Stomach (tissue), 8 donors: ENCODE measurements at regions not wholly inside any gene's neighbourhood (a gene's known extent, or its start where the extent isn't known, plus 50 kb on each side); places are given as distances from the start of the nearest gene placed in this dataset.
"Not testable (repeated sequence)": the region's sequence is repeated elsewhere in the genome, so short reads cannot be mapped to it uniquely, and the experiment has no call there.

Source experiments
- DNase-seq, 2 donors: peaks; one replicate each; pipeline versions ENCODE4 v3.0.0 to v3.0.0-alpha.2; 2013 to 2019
- H3K27ac ChIP-seq, 5 donors: fragments of 200-600 bp in 4 of 5; sonication (generic) in 4 of 5; one replicate each; pipeline ENCODE4 v1.5.1; 2013 to 2019; ENCODE audit warnings: mild to moderate bottlenecking in 1 of 5, moderate library complexity in 1 of 5
- H3K27me3 ChIP-seq, 3 donors: fragments of 200-600 bp; sonication (generic); one replicate each; pipeline ENCODE4 v1.5.1; 2017 to 2019; ENCODE audit warnings: mixed run types in 1 of 3
- H3K36me3 ChIP-seq, 4 donors: fragments of 200-600 bp; sonication (generic); 1 replicate in 3 of 4; 2 replicates in 1 of 4; pipeline ENCODE4 v1.5.1; 2016 to 2019
- H3K4me1 ChIP-seq, 4 donors: fragments of 200-600 bp; sonication (generic); one replicate each; pipeline ENCODE4 v1.5.1; 2016 to 2019
- H3K4me3 ChIP-seq, 4 donors: fragments of 200-600 bp; sonication (generic) in 3 of 4; one replicate each; pipeline ENCODE4 v1.5.1; 2016 to 2019; ENCODE audit warnings: mild to moderate bottlenecking in 1 of 4
- H3K9me3 ChIP-seq, 4 donors: fragments of 200-600 bp; sonication (generic); one replicate each; pipeline ENCODE4 v1.5.1; 2016 to 2019
- CTCF ChIP-seq, 7 experiments: fragments of 450-650 bp in 4 of 7; fragments of 200-600 bp in 3 of 7; sonication (generic) in 3 of 7; IDR thresholded peaks; one replicate each; pipeline ENCODE4 v1.5.1; 2016 to 2019; ENCODE audit warnings: antibody characterized with exemption in 7 of 7, control low read depth in 2 of 7, mild to moderate bottlenecking in 1 of 7
- EP300 ChIP-seq: sonication (generic); formaldehyde crosslinking; IDR thresholded peaks from one replicate; pipeline ENCODE4 v1.6.1; 2017; ENCODE audit warnings: antibody characterized with exemption
- POLR2A ChIP-seq, 4 donors: fragments of 450-650 bp; IDR thresholded peaks; one replicate each; pipeline ENCODE4 v1.6.1; 2016; ENCODE audit warnings: antibody characterized with exemption in 4 of 4, control low read depth in 2 of 4, mild to moderate bottlenecking in 1 of 4, moderate library complexity in 1 of 4
- POLR2AphosphoS5 ChIP-seq, 3 donors: sonication (generic); formaldehyde crosslinking; IDR thresholded peaks; one replicate each; pipeline ENCODE4 v1.6.1; 2016; ENCODE audit warnings: antibody characterized with exemption in 3 of 3
- WGBS, 5 donors: extraction: QIAGEN DNeasy Blood & Tissue Kit in 3 of 5; methylation state at CpG; one replicate each; pipeline versions ENCODE4 v1.1.5 to v1.1.7; 2013 to 2018; 5-methylcytosine and 5-hydroxymethylcytosine counted together
- intact Hi-C: fragments of 100-400 bp; cut with DNase I; formaldehyde crosslinking; loops from one replicate; pipeline ENCODE4 v1.15.1; 2023; ENCODE audit warnings: low total_unique reads
- donor health status: healthy with polysubstance abuse.
- donor health status: Bipolar disorder and iron deficiency.
- donor health status: healthy.

- Histone ChIP-seq H3K36me3 (no peaks in the 10 kb centered on the region), H3K27ac (no peak overlapping the region), H3K27me3 (no peaks in the 10 kb centered on the region), H3K9me3 (peaks cover 0 to 11% (median 4%) of the 10 kb centered on the region in 4 donors), H3K4me1 (no peaks in the 10 kb centered on the region), H3K4me3 (no peak overlapping the region)
- no peak for DNase-seq
- TF ChIP-seq POLR2AphosphoS5 (IDR thresholded peaks at IDR 0.05), result no peak
- no peak for TF ChIP-seq EP300
- intact Hi-C loops, result no loop called here
- WGBS, 5 donors, result 84 to 94% (median 88%) methylated on average over 9 of the region's 9 CpGs
These were observed 84.6 kb upstream of the ATP8B1 start for GRCh38 chr18:57887543-57888383.

GRCh38 chr18:57885931-57886330, 82.8 kb upstream of the ATP8B1 start:
- no peaks in the 10 kb centered on the region for H3K36me3 ChIP-seq
- WGBS, 5 donors, result 70 to 78% (median 76%) methylated on average over 1 of the region's 1 CpG
- H3K4me3 ChIP-seq, result no peak overlapping the region
- no peaks in the 10 kb centered on the region for H3K27me3 ChIP-seq
- TF ChIP-seq EP300 (no peak), POLR2AphosphoS5 (IDR thresholded peaks at IDR 0.05) (no peak), POLR2A (IDR thresholded peaks at IDR 0.05) (no peak), CTCF (IDR thresholded peaks at IDR 0.05) (no peak)
- no peak overlapping the region for H3K27ac ChIP-seq
- H3K9me3 ChIP-seq, result peaks cover 0 to 11% (median 4%) of the 10 kb centered on the region in 4 donors
- H3K4me1 ChIP-seq, result peaks cover 0 to 7% (median 2%) of the 10 kb centered on the region in 4 donors
- DNase-seq, result no peak
- intact Hi-C loops, result no loop called here

GRCh38 chr18:57882465-57882864, 79.3 kb upstream of the ATP8B1 start:
- TF ChIP-seq POLR2AphosphoS5 (IDR thresholded peaks at IDR 0.05), result no peak
- no peak for TF ChIP-seq EP300
- no peak for TF ChIP-seq POLR2A (IDR thresholded peaks at IDR 0.05)
- TF ChIP-seq CTCF (IDR thresholded peaks at IDR 0.05), result no peak
- DNase-seq, result no peak
- Histone ChIP-seq H3K27ac (no peak overlapping the region), H3K36me3 (no peaks in the 10 kb centered on the region), H3K9me3 (peaks cover 0 to 13% (median 6%) of the 10 kb centered on the region in 4 donors), H3K27me3 (no peaks in the 10 kb centered on the region), H3K4me1 (peaks cover 0 to 7% (median 2%) of the 10 kb centered on the region in 4 donors), H3K4me3 (no peak overlapping the region)
- intact Hi-C loops, result loop anchor here (5.0 kb wide), 1 partner anchor 240 kb away; no protein-coding TSS in a partner anchor
- WGBS, 5 donors, result 50 to 62% (median 52%) methylated on average over 3 of the region's 3 CpGs

GRCh38 chr18:57881818-57882413, 78.8 kb upstream of the ATP8B1 start:
- no peak overlapping the region for H3K27ac ChIP-seq
- no peaks in the 10 kb centered on the region for H3K36me3 ChIP-seq
- TF ChIP-seq POLR2A (IDR thresholded peaks at IDR 0.05) (no peak), EP300 (no peak), POLR2AphosphoS5 (IDR thresholded peaks at IDR 0.05) (peak in 1 of 3 donors; percentile 76), CTCF (IDR thresholded peaks at IDR 0.05) (peak in 5 of 7 experiments; percentile 78 to 88 (median 84))
- intact Hi-C loops, result loop anchor here (5.0 kb wide), 1 partner anchor 240 kb away; no protein-coding TSS in a partner anchor
- DNase-seq, result peak; percentile 76 to 94
- WGBS, 5 donors, result 32 to 41% (median 37%) methylated on average over 10 of the region's 10 CpGs
- H3K4me3 ChIP-seq, result no peak overlapping the region
- H3K27me3 ChIP-seq, result no peaks in the 10 kb centered on the region
- H3K9me3 ChIP-seq, result peaks cover 0 to 13% (median 6%) of the 10 kb centered on the region in 4 donors
- H3K4me1 ChIP-seq, result peaks cover 0 to 7% (median 2%) of the 10 kb centered on the region in 4 donors

- DNase-seq, H3K4me1 ChIP-seq, H3K27ac ChIP-seq, H3K4me3 ChIP-seq, H3K27me3 ChIP-seq, H3K36me3 ChIP-seq: not testable (repeated sequence)
- peaks cover 0 to 13% (median 6%) of the 10 kb centered on the region in 4 donors for H3K9me3 ChIP-seq
- WGBS, 5 donors, result 93 to 97% (median 95%) methylated on average over 4 of the region's 4 CpGs
- intact Hi-C loops, result loop anchor here (5.0 kb wide), 1 partner anchor 242 kb away; no protein-coding TSS in a partner anchor
These were observed 76.8 kb upstream of the ATP8B1 start for GRCh38 chr18:57879924-57880323.
